ENCODE measurements at regions not wholly inside any gene's neighbourhood (a gene's known extent, or its start where the extent isn't known, plus 50 kb on each side); places are given as distances from the start of the nearest gene placed in this dataset.
A peak's percentile ranks its signal among the peaks of the same experiment; 100 is the strongest.

GRCh38 chr14:34359420-34360117 is 102.5 kb downstream of the SPTSSA start:
- Histone ChIP-seq H3K36me3 (ENCODE audit: control insufficient read depth, insufficient read depth, low read length) (no peaks in the 10 kb centered on the region), H3K27me3 (ENCODE audit: control insufficient read depth, insufficient read depth, low read length) (no peaks in the 10 kb centered on the region), H4K20me1 (ENCODE audit: control insufficient read depth, extremely low read depth, insufficient read depth, low read length) (no peaks in the 10 kb centered on the region), H3K9ac (ENCODE audit: insufficient read depth, low read length) (no peak overlapping the region), H3K4me3 (replicated peaks in 1 of 4; ENCODE audit: control extremely low read depth in 1 of 4, insufficient read depth in 1 of 4, low read depth in 3 of 4, low read length in 4 of 4) (no peak overlapping the region), H3K4me1 (ENCODE audit: control insufficient read depth, extremely low read depth, insufficient read depth, low read length) (no peaks in the 10 kb centered on the region), H3K9me3 (ENCODE audit: control insufficient read depth, insufficient read depth, low read depth, low read length) (no peaks in the 10 kb centered on the region), H3K79me2 (ENCODE audit: control insufficient read depth, insufficient read depth, low read length) (no peaks in the 10 kb centered on the region), H2AFZ (ENCODE audit: low read length) (no peak overlapping the region), H3K27ac (ENCODE audit: insufficient read depth, low read length) (no peak overlapping the region), H3K4me2 (ENCODE audit: extremely low read depth, insufficient read depth, low read length) (no peak overlapping the region)
- no peak for TF ChIP-seq EZH2 (IDR thresholded peaks at IDR 0.05; ENCODE audit: low read length, missing control alignments)
- TF ChIP-seq, protein P1, sequence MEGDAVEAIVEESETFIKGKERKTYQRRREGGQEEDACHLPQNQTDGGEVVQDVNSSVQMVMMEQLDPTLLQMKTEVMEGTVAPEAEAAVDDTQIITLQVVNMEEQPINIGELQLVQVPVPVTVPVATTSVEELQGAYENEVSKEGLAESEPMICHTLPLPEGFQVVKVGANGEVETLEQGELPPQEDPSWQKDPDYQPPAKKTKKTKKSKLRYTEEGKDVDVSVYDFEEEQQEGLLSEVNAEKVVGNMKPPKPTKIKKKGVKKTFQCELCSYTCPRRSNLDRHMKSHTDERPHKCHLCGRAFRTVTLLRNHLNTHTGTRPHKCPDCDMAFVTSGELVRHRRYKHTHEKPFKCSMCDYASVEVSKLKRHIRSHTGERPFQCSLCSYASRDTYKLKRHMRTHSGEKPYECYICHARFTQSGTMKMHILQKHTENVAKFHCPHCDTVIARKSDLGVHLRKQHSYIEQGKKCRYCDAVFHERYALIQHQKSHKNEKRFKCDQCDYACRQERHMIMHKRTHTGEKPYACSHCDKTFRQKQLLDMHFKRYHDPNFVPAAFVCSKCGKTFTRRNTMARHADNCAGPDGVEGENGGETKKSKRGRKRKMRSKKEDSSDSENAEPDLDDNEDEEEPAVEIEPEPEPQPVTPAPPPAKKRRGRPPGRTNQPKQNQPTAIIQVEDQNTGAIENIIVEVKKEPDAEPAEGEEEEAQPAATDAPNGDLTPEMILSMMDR (conservative IDR thresholded peaks at IDR 0.05 in 1 of 2, IDR thresholded peaks at IDR 0.05 in 1 of 2; ENCODE audit: low read depth in 1 of 2, low read length in 2 of 2), result no peak
- no peak for DNase-seq (ENCODE audit: low read depth in 2 of 2)

DNA sequence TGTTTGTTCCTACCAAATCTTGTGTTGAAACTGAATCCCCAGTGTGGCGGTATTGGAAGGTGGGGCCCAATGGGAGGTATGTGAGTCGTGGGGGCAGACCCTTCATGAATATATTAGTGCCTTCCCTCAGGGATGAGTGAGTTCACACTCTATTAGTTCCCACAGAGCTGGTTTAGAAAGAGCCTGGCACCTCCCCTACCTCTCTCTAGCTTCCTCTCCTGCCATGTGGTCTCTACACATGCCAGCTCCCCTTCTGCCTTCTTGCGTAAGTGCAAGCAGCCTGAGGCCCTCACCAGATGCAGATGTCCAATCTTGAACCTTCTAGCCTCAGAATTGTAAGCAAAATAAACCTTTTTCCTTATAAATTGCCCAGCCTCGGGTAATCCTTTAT is 105.8 kb downstream of the SPTSSA start:
- Histone ChIP-seq H3K4me2 (ENCODE audit: extremely low read depth, insufficient read depth, low read length) (no peak overlapping the region), H3K9me3 (ENCODE audit: control insufficient read depth, insufficient read depth, low read depth, low read length) (no peaks in the 10 kb centered on the region), H4K20me1 (ENCODE audit: control insufficient read depth, extremely low read depth, insufficient read depth, low read length) (no peaks in the 10 kb centered on the region), H3K4me1 (ENCODE audit: control insufficient read depth, extremely low read depth, insufficient read depth, low read length) (no peaks in the 10 kb centered on the region), H3K4me3 (replicated peaks in 1 of 4; ENCODE audit: control extremely low read depth in 1 of 4, insufficient read depth in 1 of 4, low read depth in 3 of 4, low read length in 4 of 4) (no peak overlapping the region), H3K27ac (ENCODE audit: insufficient read depth, low read length) (no peak overlapping the region), H2AFZ (ENCODE audit: low read length) (no peak overlapping the region), H3K79me2 (ENCODE audit: control insufficient read depth, insufficient read depth, low read length) (no peaks in the 10 kb centered on the region), H3K9ac (ENCODE audit: insufficient read depth, low read length) (no peak overlapping the region), H3K27me3 (ENCODE audit: control insufficient read depth, insufficient read depth, low read length) (no peaks in the 10 kb centered on the region), H3K36me3 (ENCODE audit: control insufficient read depth, insufficient read depth, low read length) (no peaks in the 10 kb centered on the region)
- peak; percentile 24 to 54 for DNase-seq (ENCODE audit: low read depth in 2 of 2)
- TF ChIP-seq EZH2 (IDR thresholded peaks at IDR 0.05; ENCODE audit: low read length, missing control alignments), result no peak
- TF ChIP-seq, protein P1 (conservative IDR thresholded peaks at IDR 0.05 in 1 of 2, IDR thresholded peaks at IDR 0.05 in 1 of 2; ENCODE audit: low read depth in 1 of 2, low read length in 2 of 2), result no peak

- H3K27ac ChIP-seq (ENCODE audit: insufficient read depth, low read length), result no peak overlapping the region
- H3K9me3 ChIP-seq (ENCODE audit: control insufficient read depth, insufficient read depth, low read depth, low read length), result no peaks in the 10 kb centered on the region
- no peaks in the 10 kb centered on the region for H4K20me1 ChIP-seq (ENCODE audit: control insufficient read depth, extremely low read depth, insufficient read depth, low read length)
- no peaks in the 10 kb centered on the region for H3K27me3 ChIP-seq (ENCODE audit: control insufficient read depth, insufficient read depth, low read length)
- no peaks in the 10 kb centered on the region for H3K36me3 ChIP-seq (ENCODE audit: control insufficient read depth, insufficient read depth, low read length)
- H3K9ac ChIP-seq (ENCODE audit: insufficient read depth, low read length), result no peak overlapping the region
- H3K4me3 ChIP-seq (replicated peaks in 1 of 4; ENCODE audit: control extremely low read depth in 1 of 4, insufficient read depth in 1 of 4, low read depth in 3 of 4, low read length in 4 of 4), result no peak overlapping the region
- H2AFZ ChIP-seq (ENCODE audit: low read length), result no peak overlapping the region
- H3K4me2 ChIP-seq (ENCODE audit: extremely low read depth, insufficient read depth, low read length), result no peak overlapping the region
- peak; percentile 73 to 93 for DNase-seq (ENCODE audit: low read depth in 2 of 2)
- TF ChIP-seq, protein P1 (conservative IDR thresholded peaks at IDR 0.05 in 1 of 2, IDR thresholded peaks at IDR 0.05 in 1 of 2; ENCODE audit: low read depth in 1 of 2, low read length in 2 of 2), result no peak
- TF ChIP-seq EZH2 (IDR thresholded peaks at IDR 0.05; ENCODE audit: low read length, missing control alignments), result no peak
- H3K79me2 ChIP-seq (ENCODE audit: control insufficient read depth, insufficient read depth, low read length), result no peaks in the 10 kb centered on the region
- no peaks in the 10 kb centered on the region for H3K4me1 ChIP-seq (ENCODE audit: control insufficient read depth, extremely low read depth, insufficient read depth, low read length)
These were observed 106.3 kb downstream of the SPTSSA start for GRCh38 chr14:34355584-34356263.
